Spleen (tissue), 11 donors: ENCODE measurements at regions not wholly inside any gene's neighbourhood (a gene's known extent, or its start where the extent isn't known, plus 50 kb on each side); places are given as distances from the start of the nearest gene placed in this dataset.
A peak's percentile ranks its signal among the peaks of the same experiment; 100 is the strongest.
"Not testable (repeated sequence)": the region's sequence is repeated elsewhere in the genome, so short reads cannot be mapped to it uniquely, and the experiment has no call there.

Experiments
- DNase-seq: peaks from one replicate; pipeline ENCODE4 v3.0.0-alpha.2; 2020
- H3K27ac ChIP-seq, 8 donors: fragments of 200-600 bp; sonication (generic) in 7 of 8; 1 replicate in 4 of 8; 2 replicates in 4 of 8; pipeline versions ENCODE4 v1.5.0 to v1.8.0; 2016 to 2021; ENCODE audit warnings: inconsistent platforms in 4 of 8, mild to moderate bottlenecking in 4 of 8, moderate library complexity in 1 of 8
- H3K27me3 ChIP-seq, 7 donors: fragments of 200-600 bp; sonication (generic) in 6 of 7; replicated peaks in 1 of 7; 1 replicate in 4 of 7; 2 replicates in 3 of 7; pipeline versions ENCODE4 v1.5.0 to v1.8.0; 2016 to 2021; ENCODE audit warnings: inconsistent platforms in 3 of 7, mild to moderate bottlenecking in 1 of 7
- H3K36me3 ChIP-seq, 6 donors: fragments of 200-600 bp; sonication (generic) in 5 of 6; 1 replicate in 4 of 6; 2 replicates in 2 of 6; pipeline versions ENCODE4 v1.5.0 to v1.8.0; 2016 to 2021; ENCODE audit warnings: inconsistent platforms in 2 of 6
- H3K4me1 ChIP-seq, 6 donors: fragments of 200-600 bp; sonication (generic) in 5 of 6; 1 replicate in 3 of 6; 2 replicates in 3 of 6; pipeline versions ENCODE4 v1.5.0 to v1.8.0; 2016 to 2021; ENCODE audit warnings: inconsistent platforms in 3 of 6
- H3K4me3 ChIP-seq, 8 donors: fragments of 200-600 bp; sonication (generic) in 7 of 8; 1 replicate in 4 of 8; 2 replicates in 4 of 8; pipeline versions ENCODE4 v1.5.0 to v1.8.0; 2016 to 2021; ENCODE audit warnings: inconsistent platforms in 4 of 8, mild to moderate bottlenecking in 4 of 8, moderate library complexity in 2 of 8
- H3K9me3 ChIP-seq, 8 donors: fragments of 200-600 bp; sonication (generic) in 7 of 8; 1 replicate in 4 of 8; 2 replicates in 4 of 8; pipeline versions ENCODE4 v1.5.0 to v1.8.0; 2016 to 2021; ENCODE audit warnings: inconsistent platforms in 4 of 8
- POLR2A ChIP-seq, 3 donors: fragments of 450-650 bp; IDR thresholded peaks; one replicate each; pipeline ENCODE4 v1.5.1; 2017; ENCODE audit warnings: antibody characterized with exemption in 3 of 3, mild to moderate bottlenecking in 1 of 3
- POLR2AphosphoS5 ChIP-seq, 3 donors: sonication (generic); formaldehyde crosslinking; IDR thresholded peaks; one replicate each; pipeline ENCODE4 v1.5.1; 2017; ENCODE audit warnings: antibody characterized with exemption in 3 of 3
- WGBS, 5 donors: extraction: QIAGEN DNeasy Blood & Tissue Kit in 3 of 5; methylation state at CpG; one replicate each; pipeline versions ENCODE4 v1.1.5 to v1.1.7; 2013 to 2018; 5-methylcytosine and 5-hydroxymethylcytosine counted together
- intact Hi-C: fragments of 100-400 bp; cut with DNase I; formaldehyde crosslinking; loops from one replicate; pipeline ENCODE4 v1.15.0; 2023; ENCODE audit warnings: low total_unique reads
- TF ChIP-seq, protein P1 (sequence below), 11 experiments: fragments of 200-600 bp in 7 of 11; fragments of 450-650 bp in 4 of 11; sonication (generic) in 4 of 11; IDR thresholded peaks in 8 of 11; conservative IDR thresholded peaks in 3 of 11; 1 replicate in 7 of 11; 2 replicates in 4 of 11; pipeline versions ENCODE4 v1.4.0 to v1.8.0; 2016 to 2021; ENCODE audit warnings: antibody characterized with exemption in 11 of 11, inconsistent platforms in 4 of 11, mild to moderate bottlenecking in 1 of 11
- donor health status: healthy with polysubstance abuse.
- donor health status: DM: no; HTN: no; CAD: no; lungs with moderate emphysema.
- donor health status: DM: no; HTN: no; CAD: no.
- donor health status: Bipolar disorder and iron deficiency.
- donor health status: healthy.
- donor health status: DM: no; HTN: no; CAD: no.
- donor health status: DM: yes; HTN: yes; CAD: no.

DNA sequence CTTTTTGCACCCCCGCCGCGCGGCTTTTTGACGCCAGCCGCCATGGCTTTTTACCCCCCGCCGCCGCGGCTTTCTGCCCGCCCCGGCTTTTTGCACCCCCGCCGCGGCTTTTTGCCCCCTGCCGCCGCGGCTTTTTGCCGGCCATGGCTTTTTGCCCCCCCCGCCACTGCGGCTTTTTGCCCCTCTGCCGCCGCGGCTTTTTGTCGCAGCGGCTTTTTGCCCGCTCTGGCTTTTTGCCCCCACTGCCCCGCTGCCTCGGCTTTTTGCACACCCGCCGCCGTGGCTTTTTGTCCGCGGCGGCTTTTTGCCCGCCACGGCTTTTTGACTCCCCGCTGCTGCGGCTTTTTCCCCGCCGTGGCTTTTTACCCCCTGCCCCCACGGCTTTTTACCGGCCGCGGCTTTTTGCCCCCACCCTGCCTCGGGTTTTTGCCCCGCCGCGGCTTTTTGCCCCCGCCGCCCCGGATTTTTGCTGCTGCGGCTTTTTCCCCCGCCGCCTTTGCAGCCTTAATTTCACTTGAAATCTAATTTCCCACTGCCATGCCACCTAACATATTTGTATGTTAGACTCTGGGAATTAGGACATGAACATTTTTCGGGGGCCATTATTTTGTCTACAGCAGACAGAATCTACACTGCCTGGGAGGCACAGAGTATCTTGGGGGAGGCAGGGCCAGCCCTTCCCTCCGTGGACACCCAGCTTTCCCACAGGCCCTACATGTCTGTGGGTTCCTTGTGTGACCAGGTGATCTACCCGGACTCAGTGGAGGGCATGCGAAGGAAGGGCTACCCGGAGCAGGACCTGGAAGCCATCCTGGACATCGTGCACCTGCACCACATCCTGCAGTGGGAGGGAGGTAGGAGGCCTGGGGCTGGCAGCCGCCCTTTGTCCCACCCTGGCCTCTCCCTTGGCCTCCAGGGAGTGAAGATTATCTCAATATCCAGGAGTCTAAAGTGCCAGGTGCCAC is 3031.0 kb upstream of the TEKT4 start:
- TF ChIP-seq POLR2AphosphoS5 (IDR thresholded peaks at IDR 0.05): no peak
- TF ChIP-seq, protein P1, sequence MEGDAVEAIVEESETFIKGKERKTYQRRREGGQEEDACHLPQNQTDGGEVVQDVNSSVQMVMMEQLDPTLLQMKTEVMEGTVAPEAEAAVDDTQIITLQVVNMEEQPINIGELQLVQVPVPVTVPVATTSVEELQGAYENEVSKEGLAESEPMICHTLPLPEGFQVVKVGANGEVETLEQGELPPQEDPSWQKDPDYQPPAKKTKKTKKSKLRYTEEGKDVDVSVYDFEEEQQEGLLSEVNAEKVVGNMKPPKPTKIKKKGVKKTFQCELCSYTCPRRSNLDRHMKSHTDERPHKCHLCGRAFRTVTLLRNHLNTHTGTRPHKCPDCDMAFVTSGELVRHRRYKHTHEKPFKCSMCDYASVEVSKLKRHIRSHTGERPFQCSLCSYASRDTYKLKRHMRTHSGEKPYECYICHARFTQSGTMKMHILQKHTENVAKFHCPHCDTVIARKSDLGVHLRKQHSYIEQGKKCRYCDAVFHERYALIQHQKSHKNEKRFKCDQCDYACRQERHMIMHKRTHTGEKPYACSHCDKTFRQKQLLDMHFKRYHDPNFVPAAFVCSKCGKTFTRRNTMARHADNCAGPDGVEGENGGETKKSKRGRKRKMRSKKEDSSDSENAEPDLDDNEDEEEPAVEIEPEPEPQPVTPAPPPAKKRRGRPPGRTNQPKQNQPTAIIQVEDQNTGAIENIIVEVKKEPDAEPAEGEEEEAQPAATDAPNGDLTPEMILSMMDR (IDR thresholded peaks at IDR 0.05 in 8 of 11, conservative IDR thresholded peaks at IDR 0.05 in 3 of 11): no peak
- no peak for TF ChIP-seq POLR2A (IDR thresholded peaks at IDR 0.05)
- intact Hi-C loops: no loop called here
- Histone ChIP-seq H3K27me3 (peaks cover 0 to 53% (median 24%) of the 10 kb centered on the region in 7 donors), H3K9me3 (no peaks in the 10 kb centered on the region), H3K27ac (no peak overlapping the region), H3K4me3 (peak overlapping the region in 1 of 8 donors; percentile 3), H3K36me3 (no peaks in the 10 kb centered on the region), H3K4me1 (peaks cover 0 to 10% (median 4%) of the 10 kb centered on the region in 6 donors)
- 13 to 20% (median 16%) methylated on average over 58 to 62 of the region's 62 CpGs for WGBS, 5 donors
- no peak for DNase-seq

DNA sequence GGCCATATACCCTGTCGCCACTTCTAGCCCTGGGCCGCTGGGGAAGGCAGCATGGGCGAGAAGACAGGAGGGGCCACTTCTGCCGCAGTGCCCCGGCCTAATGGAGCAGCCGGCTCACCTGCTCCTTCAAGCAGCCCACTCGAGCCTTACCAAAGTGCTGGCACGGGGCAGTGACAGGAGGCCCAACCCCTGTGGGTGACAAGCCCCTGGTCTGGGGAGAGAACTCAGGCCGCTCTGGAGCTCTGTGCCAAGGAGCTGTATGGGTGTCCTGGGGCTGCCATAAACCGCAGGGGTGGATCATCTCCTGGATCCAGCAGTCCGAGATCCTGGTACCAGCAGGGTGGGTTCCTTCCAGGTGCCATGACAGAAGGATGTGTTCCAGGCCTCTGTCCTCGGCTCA is 3029.0 kb upstream of the TEKT4 start:
- peaks cover 0 to 10% (median 4%) of the 10 kb centered on the region in 6 donors for H3K4me1 ChIP-seq
- H3K4me3 ChIP-seq, DNase-seq, H3K36me3 ChIP-seq, H3K27ac ChIP-seq, intact Hi-C loops, H3K9me3 ChIP-seq: not testable (repeated sequence)
- 84 to 94% (median 91%) methylated on average over 8 to 12 of the region's 12 CpGs for WGBS, 5 donors
- peaks cover 0 to 53% (median 24%) of the 10 kb centered on the region in 7 donors for H3K27me3 ChIP-seq

DNA sequence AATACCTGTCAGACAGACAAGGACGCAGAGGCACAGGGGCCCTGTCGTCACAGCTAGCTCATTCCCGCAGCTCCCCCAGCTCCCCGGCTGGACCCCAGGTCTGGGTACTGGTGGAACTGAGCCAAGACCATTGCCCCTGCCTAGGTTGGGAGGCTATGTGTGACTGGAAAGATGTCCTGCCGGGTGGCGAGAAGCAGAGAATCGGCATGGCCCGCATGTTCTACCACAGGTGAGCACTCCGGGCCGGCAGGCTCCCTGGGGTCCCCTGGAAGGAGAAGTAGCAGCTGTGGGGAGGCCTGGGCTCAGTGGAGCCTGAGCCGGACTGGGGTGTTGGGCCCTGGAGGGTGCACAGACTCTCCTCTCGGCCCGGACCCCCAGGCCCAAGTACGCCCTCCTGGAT is 3028.3 kb upstream of the TEKT4 start:
- Histone ChIP-seq H3K27me3 (peaks cover 0 to 53% (median 24%) of the 10 kb centered on the region in 7 donors), H3K4me1 (peaks cover 0 to 10% (median 4%) of the 10 kb centered on the region in 6 donors)
- H3K9me3 ChIP-seq, H3K27ac ChIP-seq, DNase-seq, H3K4me3 ChIP-seq, intact Hi-C loops, H3K36me3 ChIP-seq: not testable (repeated sequence)
- 91 to 99% (median 95%) methylated on average over 12 to 14 of the region's 14 CpGs for WGBS, 5 donors

DNA sequence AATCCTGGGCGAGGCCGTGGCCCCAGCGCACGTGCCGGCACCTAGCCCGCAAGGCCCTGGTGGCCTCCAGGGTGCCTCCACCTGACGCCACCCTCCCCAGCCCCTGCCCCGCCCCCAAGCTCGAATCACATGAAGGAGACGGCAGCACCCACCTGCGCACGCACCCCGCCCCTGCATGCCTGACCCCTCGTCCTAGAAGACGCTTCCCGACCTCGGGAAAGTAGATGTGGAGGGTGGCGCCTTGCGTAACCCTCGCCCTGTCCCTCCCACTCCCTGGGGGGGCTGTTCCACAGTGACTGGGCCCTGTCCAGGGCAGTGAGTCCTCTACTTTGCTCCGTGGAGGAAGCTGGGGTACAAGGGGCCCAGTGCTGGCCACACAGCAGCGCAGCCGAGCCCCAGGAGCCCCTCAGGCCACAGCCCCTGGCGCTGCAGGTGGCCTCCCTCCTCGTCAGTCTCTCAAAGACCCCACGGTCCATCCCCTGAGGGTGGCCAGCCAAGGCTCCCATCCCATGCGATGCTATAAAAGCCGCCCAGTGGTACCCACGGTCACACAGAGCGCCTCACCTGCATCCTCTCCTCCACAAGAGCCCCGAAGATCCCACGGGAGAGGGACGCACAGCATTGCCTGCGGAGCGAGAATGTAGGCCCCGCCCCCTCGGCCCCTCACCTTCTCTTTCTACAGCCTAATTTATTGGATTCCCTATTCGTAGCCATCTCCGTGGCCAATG is 3027.3 kb upstream of the TEKT4 start:
- DNase-seq, H3K4me3 ChIP-seq, intact Hi-C loops, H3K36me3 ChIP-seq, H3K9me3 ChIP-seq, H3K27ac ChIP-seq: not testable (repeated sequence)
- WGBS, 5 donors: 84 to 89% (median 89%) methylated on average over 28 to 39 of the region's 39 CpGs
- Histone ChIP-seq H3K27me3 (peaks cover 0 to 53% (median 24%) of the 10 kb centered on the region in 7 donors), H3K4me1 (peaks cover 0 to 10% (median 4%) of the 10 kb centered on the region in 6 donors)

DNA sequence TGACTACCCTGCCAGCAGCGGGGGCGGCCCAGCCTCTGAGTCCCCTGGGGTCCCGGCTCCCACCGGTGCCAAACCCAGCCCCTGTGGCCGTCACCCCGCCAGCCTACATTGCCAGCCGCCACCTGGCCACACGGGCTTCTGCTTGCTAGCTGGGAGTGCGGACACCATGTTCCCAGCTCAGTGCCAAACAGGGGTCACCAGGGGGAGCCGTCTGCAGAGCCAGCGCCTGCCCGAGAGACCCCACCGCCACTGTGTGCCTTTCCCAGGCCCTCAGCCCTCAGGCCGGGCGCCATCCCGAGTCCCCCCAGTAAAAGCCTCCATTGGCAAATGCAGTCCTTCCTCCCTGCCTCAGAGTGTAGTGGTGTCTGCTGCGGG is 3026.8 kb upstream of the TEKT4 start:
- H3K36me3 ChIP-seq, intact Hi-C loops, H3K4me3 ChIP-seq, DNase-seq, H3K27ac ChIP-seq, H3K9me3 ChIP-seq: not testable (repeated sequence)
- 82 to 88% (median 87%) methylated on average over 15 to 17 of the region's 17 CpGs for WGBS, 5 donors
- Histone ChIP-seq H3K27me3 (peaks cover 0 to 53% (median 24%) of the 10 kb centered on the region in 7 donors), H3K4me1 (peaks cover 0 to 10% (median 4%) of the 10 kb centered on the region in 6 donors)

DNA sequence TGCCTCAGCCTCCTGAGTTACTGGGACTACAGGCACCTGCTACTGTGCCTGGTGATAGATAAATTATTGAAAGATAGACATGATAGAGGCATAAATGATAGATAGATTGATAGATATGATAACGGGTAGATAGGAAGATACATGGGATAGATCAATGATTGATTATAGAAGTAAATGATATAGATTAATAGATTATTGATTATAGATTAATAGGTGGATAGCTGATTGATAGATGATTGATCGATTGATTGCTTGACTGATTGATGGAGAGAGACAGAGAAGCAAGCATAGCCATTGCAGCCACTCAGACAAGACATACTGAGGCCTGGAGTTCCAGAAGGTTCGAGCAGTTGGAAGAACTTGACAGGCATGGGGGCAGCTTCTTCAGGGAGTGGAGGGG is 3024.8 kb upstream of the TEKT4 start:
- H3K27ac ChIP-seq, H3K4me3 ChIP-seq, intact Hi-C loops, H3K36me3 ChIP-seq, H3K9me3 ChIP-seq, H3K4me1 ChIP-seq, DNase-seq: not testable (repeated sequence)
- WGBS, 5 donors: 78 to 84% (median 80%) methylated on average over 3 of the region's 3 CpGs
- H3K27me3 ChIP-seq: peaks cover 0 to 34% (median 6%) of the 10 kb centered on the region in 7 donors

DNA sequence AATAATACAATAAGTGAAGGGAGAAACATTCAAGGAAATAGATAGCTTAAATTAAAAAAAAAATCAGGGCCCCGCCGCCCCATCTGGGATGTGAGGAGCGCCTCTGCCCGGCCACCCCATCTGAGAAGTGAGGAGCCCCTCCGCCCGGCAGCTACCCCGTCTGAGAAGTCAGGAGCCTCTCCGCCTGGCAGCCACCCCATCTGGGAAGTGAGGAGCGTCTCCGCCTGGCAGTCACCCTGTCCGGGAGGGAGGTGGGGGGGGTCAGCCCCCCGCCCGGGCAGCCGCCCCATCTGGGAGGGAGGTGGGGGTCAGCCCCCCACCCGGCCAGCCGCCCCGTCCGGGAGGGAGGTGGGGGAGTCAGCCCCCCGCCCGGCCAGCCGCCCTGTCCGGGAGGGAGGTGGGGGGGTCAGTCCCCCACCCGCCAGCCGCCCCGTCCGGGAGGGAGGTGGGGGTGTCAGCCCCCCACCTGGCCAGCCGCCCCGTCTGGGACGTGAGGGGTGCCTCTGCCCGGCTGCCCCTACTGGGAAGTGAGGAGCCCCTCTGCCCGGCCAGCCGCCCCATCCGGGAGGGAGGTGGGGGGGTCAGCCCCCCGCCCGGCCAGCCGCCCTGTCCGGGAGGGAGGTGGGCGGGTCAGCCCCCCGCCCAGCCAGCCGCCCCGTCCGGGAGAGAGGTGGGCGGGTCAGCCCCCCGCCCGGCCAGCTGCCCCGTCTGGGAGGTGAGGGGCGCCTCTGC is 3019.4 kb upstream of the TEKT4 start:
- H3K9me3 ChIP-seq, H3K4me1 ChIP-seq, intact Hi-C loops, DNase-seq, H3K4me3 ChIP-seq, H3K36me3 ChIP-seq, H3K27me3 ChIP-seq, H3K27ac ChIP-seq: not testable (repeated sequence)
- WGBS, 5 donors: 91 to 96% (median 95%) methylated on average over 13 to 47 of the region's 47 CpGs

DNA sequence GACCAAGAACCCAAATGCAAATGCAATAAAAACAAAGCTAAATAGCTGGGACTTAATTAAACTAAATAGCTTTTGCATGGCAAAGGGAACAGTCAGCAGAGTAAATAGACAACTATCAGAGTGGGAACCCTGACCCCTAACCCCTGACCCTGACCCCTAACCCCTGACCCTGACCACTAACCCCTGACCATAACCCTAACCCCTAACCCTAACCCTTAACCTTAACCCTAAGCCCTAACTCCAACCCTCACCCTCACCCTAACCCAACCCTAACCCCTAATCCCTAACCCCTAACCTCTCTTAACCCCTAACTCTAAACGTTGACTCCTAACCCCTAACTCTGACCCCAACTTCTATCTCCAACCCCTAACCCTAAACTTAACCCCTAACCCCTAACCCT is 3014.3 kb upstream of the TEKT4 start:
- H3K27ac ChIP-seq, H3K4me1 ChIP-seq, H3K36me3 ChIP-seq, intact Hi-C loops, H3K27me3 ChIP-seq, H3K9me3 ChIP-seq, H3K4me3 ChIP-seq, DNase-seq: not testable (repeated sequence)
- WGBS, 5 donors: 26 to 47% (median 38%) methylated on average over 1 of the region's 1 CpG

DNA sequence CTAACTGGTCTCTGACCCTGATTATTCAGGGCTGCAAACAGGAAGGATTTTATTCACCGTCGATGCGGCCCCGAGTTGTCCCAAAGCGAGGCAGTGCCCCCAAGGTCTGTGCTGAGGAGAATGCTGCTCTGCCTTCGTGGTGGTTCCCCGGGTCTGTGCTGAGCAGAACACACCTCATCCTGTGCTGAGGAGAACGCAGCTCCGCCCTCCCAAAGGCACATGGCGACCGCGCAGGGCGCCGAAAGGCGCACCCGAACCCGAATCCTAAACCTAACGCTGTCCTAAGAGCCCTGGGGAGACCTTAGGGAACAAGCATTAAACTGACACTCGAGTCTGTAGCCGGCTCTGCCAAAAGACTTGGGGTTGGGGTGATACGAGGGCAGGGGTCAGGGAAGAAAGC is 3013.5 kb upstream of the TEKT4 start:
- H3K9me3 ChIP-seq, H3K36me3 ChIP-seq, DNase-seq, H3K4me1 ChIP-seq, H3K27ac ChIP-seq, H3K27me3 ChIP-seq, intact Hi-C loops, H3K4me3 ChIP-seq: not testable (repeated sequence)
- WGBS, 5 donors: 79 to 86% (median 83%) methylated on average over 20 to 21 of the region's 21 CpGs
